Coronary artery (tissue), 2 donors: ENCODE measurements at regions not wholly inside any gene's neighbourhood (a gene's known extent, or its start where the extent isn't known, plus 50 kb on each side); places are given as distances from the start of the nearest gene placed in this dataset.
"Not testable (repeated sequence)": the region's sequence is repeated elsewhere in the genome, so short reads cannot be mapped to it uniquely, and the experiment has no call there.

ENCODE experiments used
- DNase-seq: peaks from one replicate; pipeline ENCODE4 v3.0.0-alpha.2; 2017; ENCODE audit warnings: low spot score
- H3K27ac ChIP-seq, 2 donors: fragments of 200-600 bp; sonication (generic); one replicate each; pipeline ENCODE4 v1.5.1; 2016 to 2019
- H3K4me3 ChIP-seq: fragments of 200-600 bp; sonication (generic); 2 replicates; pipeline ENCODE4 v1.5.1; 2016; ENCODE audit warnings: mild to moderate bottlenecking, moderate library complexity
- CTCF ChIP-seq: fragments of 200-600 bp; sonication (generic); IDR thresholded peaks from one replicate; pipeline ENCODE4 v1.5.1; 2019; ENCODE audit warnings: antibody characterized with exemption

GRCh38 chr6:135622081-135622480 is 124.5 kb upstream of the AHI1 start:
- H3K27ac ChIP-seq, result no peak overlapping the region
- no peak overlapping the region for H3K4me3 ChIP-seq
- no peak for TF ChIP-seq CTCF
- no peak for DNase-seq

GRCh38 chr6:135623979-135624378 is 126.4 kb upstream of the AHI1 start:
- Histone ChIP-seq H3K4me3 (no peak overlapping the region), H3K27ac (no peak overlapping the region)
- no peak for TF ChIP-seq CTCF
- DNase-seq, result no peak

- no peak for DNase-seq
- Histone ChIP-seq H3K4me3 (no peak overlapping the region), H3K27ac (no peak overlapping the region)
- no peak for TF ChIP-seq CTCF
These were observed 127.1 kb upstream of the AHI1 start for GRCh38 chr6:135624402-135625295.

- H3K4me3 ChIP-seq, H3K27ac ChIP-seq, DNase-seq: not testable (repeated sequence)
These were observed 128.5 kb upstream of the AHI1 start for GRCh38 chr6:135626001-135626400.

- H3K4me3 ChIP-seq, result no peak overlapping the region
- no peak for TF ChIP-seq CTCF
- no peak for DNase-seq
- no peak overlapping the region for H3K27ac ChIP-seq
These were observed 129.7 kb upstream of the AHI1 start for GRCh38 chr6:135627092-135627715.

- Histone ChIP-seq H3K27ac (no peak overlapping the region), H3K4me3 (no peak overlapping the region)
- TF ChIP-seq CTCF, result no peak
- DNase-seq, result no peak
These were observed 133.3 kb upstream of the AHI1 start for GRCh38 chr6:135630789-135631376.

GRCh38 chr6:135631821-135632220 is 134.3 kb upstream of the AHI1 start:
- H3K27ac ChIP-seq, result no peak overlapping the region

More at GRCh38 chr6:135631821-135632220, 134.3 kb upstream of the AHI1 start:
- no peak overlapping the region for H3K4me3 ChIP-seq
- no peak for TF ChIP-seq CTCF
- DNase-seq, result no peak
